ENCODE measurements at regions not wholly inside any gene's neighbourhood (a gene's known extent, or its start where the extent isn't known, plus 50 kb on each side); places are given as distances from the start of the nearest gene placed in this dataset.

- TF ChIP-seq EP300 (IDR thresholded peaks at IDR 0.05) (no peak), CTCF (IDR thresholded peaks at IDR 0.05) (no peak), POLR2A (IDR thresholded peaks at IDR 0.05) (no peak)
These were observed 200.5 kb upstream of the FOXQ1 start for GRCh38 chr6:1111361-1111760.
